ENCODE measurements at regions not wholly inside any gene's neighbourhood (a gene's known extent, or its start where the extent isn't known, plus 50 kb on each side); places are given as distances from the start of the nearest gene placed in this dataset.

DNA sequence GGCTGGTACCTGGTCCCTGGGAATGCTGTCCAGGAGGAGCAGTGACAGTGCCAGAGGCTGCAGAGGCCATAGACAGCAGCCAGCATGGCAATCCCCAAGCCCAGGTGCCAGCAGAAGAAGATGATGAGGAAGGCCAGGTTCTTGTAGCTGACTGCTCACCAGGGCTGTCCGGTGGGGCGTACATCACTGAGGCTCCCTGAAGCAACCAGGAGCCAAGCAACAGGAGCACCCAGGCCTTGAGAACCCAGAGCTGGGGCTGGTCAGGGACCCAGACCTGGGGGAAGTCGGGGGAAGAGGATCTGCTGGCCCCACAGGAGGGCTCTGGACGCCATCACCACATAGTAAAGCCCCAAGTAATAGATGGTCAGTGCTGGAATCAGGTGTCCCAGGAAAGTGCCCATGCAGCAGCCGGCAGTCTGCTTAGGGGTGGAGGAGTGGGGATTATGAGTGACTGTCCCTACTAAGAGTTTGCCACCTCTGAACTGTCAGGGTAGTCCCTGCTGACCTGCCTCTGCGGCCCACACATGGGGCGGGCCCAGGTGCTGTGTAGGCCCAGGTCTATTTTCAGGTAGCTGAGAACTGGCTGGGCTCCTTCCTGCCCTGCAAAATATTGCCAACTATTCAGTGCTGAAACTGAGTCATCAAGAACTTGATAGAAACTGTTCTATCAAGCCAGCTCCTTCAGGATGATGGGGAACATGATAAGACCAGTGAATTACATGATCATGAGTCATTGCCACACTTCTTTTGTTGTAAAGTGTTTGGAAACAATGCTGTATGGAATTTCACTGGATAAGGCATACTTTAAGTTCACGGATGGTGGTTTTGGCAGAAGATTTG lies 68.7 kb downstream of the CHRD start:
- DNase-seq (no peak), ATAC-seq (no peak)
- Histone ChIP-seq H3K9me3 (no peaks in the 10 kb centered on the region), H3K27me3 (ENCODE audit: insufficient read depth in 3 of 3, low read length in 2 of 3) (peaks cover 0 to 2% (median 0%) of the 10 kb centered on the region in 3 donors), H3K4me1 (no peaks in the 10 kb centered on the region), H3K36me3 (ENCODE audit: insufficient read depth in 1 of 2, low read depth in 1 of 2) (no peaks in the 10 kb centered on the region), H3K4me3 (no peak overlapping the region), H3K27ac (no peak overlapping the region)
- WGBS, 3 donors, result 72 to 86% (median 85%) methylated on average over 8 of the region's 8 CpGs
- intact Hi-C loops (cut with DNase I), result no loop called here
- no peak for TF ChIP-seq CTCF (IDR thresholded peaks at IDR 0.05)

DNA sequence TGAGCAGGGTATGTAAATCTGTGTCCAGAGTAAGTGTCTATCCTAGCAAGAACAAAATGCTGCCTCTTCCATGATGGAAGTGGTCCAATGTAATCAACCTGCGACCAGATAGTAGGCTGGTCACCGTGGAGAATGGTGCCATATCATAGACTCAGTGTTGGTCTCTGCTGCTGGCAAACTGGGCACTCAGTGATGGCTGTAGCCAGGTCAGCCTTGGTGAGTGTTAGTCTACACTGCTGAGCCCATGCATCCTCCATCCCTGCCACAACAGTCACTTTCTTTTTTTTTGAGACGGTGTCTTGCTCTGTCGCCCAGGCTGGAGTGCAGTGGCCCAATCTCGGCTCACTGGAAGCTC lies 69.3 kb downstream of the CHRD start:
- Histone ChIP-seq H3K27ac (no peak overlapping the region), H3K27me3 (ENCODE audit: insufficient read depth in 3 of 3, low read length in 2 of 3) (peaks cover 0 to 2% (median 0%) of the 10 kb centered on the region in 3 donors), H3K9me3 (no peaks in the 10 kb centered on the region), H3K36me3 (ENCODE audit: insufficient read depth in 1 of 2, low read depth in 1 of 2) (no peaks in the 10 kb centered on the region), H3K4me1 (no peaks in the 10 kb centered on the region), H3K4me3 (no peak overlapping the region)
- no peak for TF ChIP-seq CTCF (IDR thresholded peaks at IDR 0.05)
- 85 to 91% (median 88%) methylated on average over 5 of the region's 5 CpGs for WGBS, 3 donors
- intact Hi-C loops (cut with DNase I), result no loop called here
- no peak for ATAC-seq
- no peak for DNase-seq

- no peak for TF ChIP-seq CTCF (IDR thresholded peaks at IDR 0.05)
- ATAC-seq, result no peak
- no peak overlapping the region for H3K27ac ChIP-seq
- no peak overlapping the region for H3K4me3 ChIP-seq
- no peak for DNase-seq
- no peaks in the 10 kb centered on the region for H3K4me1 ChIP-seq
- intact Hi-C loops (cut with DNase I), result no loop called here
- H3K9me3 ChIP-seq, result no peaks in the 10 kb centered on the region
- WGBS, 3 donors, result 81 to 90% (median 86%) methylated on average over 4 of the region's 4 CpGs
- H3K36me3 ChIP-seq (ENCODE audit: insufficient read depth in 1 of 2, low read depth in 1 of 2), result no peaks in the 10 kb centered on the region
- H3K27me3 ChIP-seq (ENCODE audit: insufficient read depth in 3 of 3, low read length in 2 of 3), result peaks cover 0 to 2% (median 0%) of the 10 kb centered on the region in 3 donors
These were observed 70.7 kb downstream of the CHRD start for GRCh38 chr3:184450547-184450946.

DNA sequence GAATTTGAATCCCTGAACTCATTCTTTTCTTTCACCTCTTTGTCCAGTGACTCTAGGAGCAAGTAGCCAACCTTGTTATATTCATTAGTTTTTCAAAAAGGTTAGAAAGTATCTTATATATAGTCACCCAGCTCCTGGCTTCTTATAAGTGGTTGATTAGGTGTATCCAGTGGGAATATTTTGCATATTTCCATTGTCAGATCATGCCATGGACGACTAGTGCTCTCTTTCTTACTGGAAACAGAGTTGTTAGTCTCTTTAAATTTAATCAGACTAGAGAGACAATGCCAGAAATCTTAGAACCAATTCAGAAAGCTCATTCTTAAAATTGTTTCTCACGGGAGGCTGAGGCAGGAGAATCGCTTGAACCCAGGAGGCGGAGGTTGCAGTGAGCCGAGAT lies 73.4 kb downstream of the CHRD start:
- DNase-seq (no peak), ATAC-seq (no peak)
- H3K36me3 ChIP-seq (ENCODE audit: insufficient read depth in 1 of 2, low read depth in 1 of 2), result no peaks in the 10 kb centered on the region
- WGBS, 3 donors, result 63 to 77% (median 66%) methylated on average over 5 of the region's 5 CpGs
- no peak for TF ChIP-seq CTCF (IDR thresholded peaks at IDR 0.05)
- H3K27me3 ChIP-seq (ENCODE audit: insufficient read depth in 3 of 3, low read length in 2 of 3), result peaks cover 0 to 2% (median 0%) of the 10 kb centered on the region in 3 donors
- intact Hi-C loops (cut with DNase I), result no loop called here
- no peak overlapping the region for H3K4me3 ChIP-seq
- no peaks in the 10 kb centered on the region for H3K4me1 ChIP-seq
- no peaks in the 10 kb centered on the region for H3K9me3 ChIP-seq
- H3K27ac ChIP-seq, result no peak overlapping the region

DNA sequence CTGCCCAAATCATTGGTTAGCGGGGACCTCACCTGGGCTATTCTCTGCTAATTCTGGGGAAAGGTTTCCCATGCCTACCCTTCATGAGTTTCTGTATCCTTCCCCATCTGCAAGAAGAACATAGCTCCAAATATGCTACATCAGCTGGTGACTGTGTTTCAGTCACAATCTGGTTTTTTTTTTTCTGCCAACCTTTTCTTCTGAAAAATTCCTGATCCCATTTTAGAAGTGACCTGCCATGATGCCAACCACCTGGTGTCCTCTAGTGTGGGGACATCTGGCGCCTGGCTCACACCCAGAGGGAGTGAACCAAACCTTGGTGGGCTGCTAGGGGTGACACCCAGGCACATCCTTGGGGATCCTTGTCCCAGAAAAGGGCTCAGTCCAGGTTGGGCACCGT lies 76.1 kb downstream of the CHRD start:
- no peaks in the 10 kb centered on the region for H3K9me3 ChIP-seq
- H3K4me1 ChIP-seq, result no peaks in the 10 kb centered on the region
- TF ChIP-seq CTCF (IDR thresholded peaks at IDR 0.05), result no peak
- no peak for DNase-seq
- H3K36me3 ChIP-seq (ENCODE audit: insufficient read depth in 1 of 2, low read depth in 1 of 2), result no peaks in the 10 kb centered on the region
- H3K27ac ChIP-seq, result no peak overlapping the region
- no peak for ATAC-seq
- no peaks in the 10 kb centered on the region for H3K27me3 ChIP-seq (ENCODE audit: insufficient read depth in 3 of 3, low read length in 2 of 3)
- 68 to 83% (median 73%) methylated on average over 3 of the region's 3 CpGs for WGBS, 3 donors
- H3K4me3 ChIP-seq, result no peak overlapping the region
- intact Hi-C loops (cut with DNase I), result no loop called here
